Heart right ventricle (tissue), 16 donors: ENCODE measurements at regions not wholly inside any gene's neighbourhood (a gene's known extent, or its start where the extent isn't known, plus 50 kb on each side); places are given as distances from the start of the nearest gene placed in this dataset.

Experiments used
- ATAC-seq, 8 donors: fragments of 200-7000 bp; cut with Tn5 transposase; one replicate each; pipeline ENCODE4 v1.9.1; 2020; ENCODE audit warnings: mild to moderate bottlenecking in 8 of 8, moderate library complexity in 8 of 8, moderate number of reproducible peaks in 1 of 8
- DNase-seq, 2 donors: peaks; one replicate each; pipeline ENCODE4 v3.0.0-alpha.2; 2020
- H3K27ac ChIP-seq, 10 donors: fragments of 200-600 bp; sonication (generic) in 2 of 10; one replicate each; pipeline versions ENCODE4 v1.5.0 to v1.8.0; 2020 to 2022; ENCODE audit warnings: mild to moderate bottlenecking in 3 of 10
- H3K27me3 ChIP-seq, 7 donors: fragments of 200-600 bp; one replicate each; pipeline ENCODE4 v1.8.0; 2021 to 2022; ENCODE audit warnings: mild to moderate bottlenecking in 2 of 7
- H3K36me3 ChIP-seq, 9 donors: fragments of 200-600 bp; sonication (generic) in 1 of 9; one replicate each; pipeline versions ENCODE4 v1.5.0 to v1.8.0; 2020 to 2022; ENCODE audit warnings: mild to moderate bottlenecking in 2 of 9
- H3K4me1 ChIP-seq, 9 donors: fragments of 200-600 bp; sonication (generic) in 1 of 9; one replicate each; pipeline versions ENCODE4 v1.5.0 to v1.8.0; 2020 to 2022; ENCODE audit warnings: mild to moderate bottlenecking in 4 of 9
- H3K4me3 ChIP-seq, 10 donors: fragments of 200-600 bp; sonication (generic) in 2 of 10; one replicate each; pipeline versions ENCODE4 v1.5.0 to v1.8.0; 2020 to 2022; ENCODE audit warnings: mild to moderate bottlenecking in 7 of 10, moderate library complexity in 2 of 10
- H3K9me3 ChIP-seq, 11 donors: fragments of 200-600 bp in 10 of 11; sonication (generic) in 2 of 11; one replicate each; pipeline versions ENCODE4 v1.5.0 to v1.8.0; 2013 to 2022; ENCODE audit warnings: mild to moderate bottlenecking in 2 of 11, control low read depth in 1 of 11, moderate library complexity in 1 of 11
- WGBS, 2 donors: extraction: QIAGEN DNeasy Blood & Tissue Kit; methylation state at CpG; one replicate each; pipeline ENCODE4 v1.1.7; 2013; ENCODE audit warnings: inconsistent platforms in 1 of 2; 5-methylcytosine and 5-hydroxymethylcytosine counted together
- intact Hi-C, 10 donors: fragments of 100-400 bp; cut with DNase I; formaldehyde crosslinking; loops; one replicate each; pipeline versions ENCODE4 v1.11.1 to v1.14.2; 2022
- TF ChIP-seq, protein P1 (sequence below), 9 donors: fragments of 200-600 bp; sonication (generic) in 2 of 9; IDR thresholded peaks; one replicate each; pipeline versions ENCODE4 v1.5.0 to v1.8.0; 2021 to 2022; ENCODE audit warnings: antibody characterized with exemption in 9 of 9, mild to moderate bottlenecking in 5 of 9, moderate library complexity in 1 of 9
- donor health status: Arrhythmogenic right ventricular cardiomyopathy.
- donor health status: ischemic (EF 13 %, LVEDD 7.1; RV severe dilation, severe dysfunction).
- donor health status: healthy with polysubstance abuse.
- donor health status: DM: no; HTN: yes; CAD: no.
- donor health status: DM: no; HTN: no; CAD: no.
- donor health status: ischemic (EF 25% LVEDD 6.9; RV normal size, moderate dysfunction).
- donor health status: ischemic (EF 25% LVEDD 5.7; RV mildly dilated, moderate dysfunction).
- donor health status: healthy.
- donor health status: DM: yes; HTN: yes; CAD: no.
- donor health status: Ischemic cardiomyopathy.
- donor health status: ischemic (EF 35%, LVEDD 5.7; RV mildly dilated, moderate dysfunction).
- donor health status: nonischemic (EF 11% LVEDD 7.7; RV severe dilation, severe dysfunction).
- donor health status: DM: yes; HTN: yes; CAD: no.
- donor health status: PGD.
- donor health status: ischemic (EF 29% LVEDD 5.4; RV normal size, mild dysfunction).
- donor health status: nonischemic (EF 23%, LVEDD 6.1; RV moderate dilation, normal function).

DNA sequence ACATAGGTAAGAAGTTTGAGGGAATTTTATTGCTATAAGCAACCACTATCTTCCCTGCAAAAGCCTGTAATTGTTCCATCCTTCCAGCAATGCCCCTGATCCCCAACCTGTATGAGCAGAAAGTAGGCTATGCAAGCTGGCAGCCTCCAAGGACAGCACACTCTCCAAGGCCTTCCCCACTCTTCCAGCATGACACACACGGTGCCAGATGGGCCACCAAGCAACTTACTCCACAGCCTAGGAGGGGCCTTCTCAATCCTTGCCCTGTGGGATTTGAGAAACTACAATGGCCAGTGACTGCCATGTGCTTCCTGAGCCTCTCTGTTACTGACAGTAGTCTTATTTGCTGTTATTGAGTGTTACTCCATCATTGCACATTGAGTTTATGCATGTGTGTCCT is 137.5 kb downstream of the ACTR3 start:
- Histone ChIP-seq H3K4me1 (no peaks in the 10 kb centered on the region), H3K27ac (no peak overlapping the region), H3K27me3 (peaks cover 0 to 8% (median 0%) of the 10 kb centered on the region in 7 donors), H3K4me3 (no peak overlapping the region), H3K36me3 (no peaks in the 10 kb centered on the region), H3K9me3 (peaks cover 0 to 8% (median 0%) of the 10 kb centered on the region in 11 donors)
- intact Hi-C loops = no loop called here
- TF ChIP-seq, protein P1, sequence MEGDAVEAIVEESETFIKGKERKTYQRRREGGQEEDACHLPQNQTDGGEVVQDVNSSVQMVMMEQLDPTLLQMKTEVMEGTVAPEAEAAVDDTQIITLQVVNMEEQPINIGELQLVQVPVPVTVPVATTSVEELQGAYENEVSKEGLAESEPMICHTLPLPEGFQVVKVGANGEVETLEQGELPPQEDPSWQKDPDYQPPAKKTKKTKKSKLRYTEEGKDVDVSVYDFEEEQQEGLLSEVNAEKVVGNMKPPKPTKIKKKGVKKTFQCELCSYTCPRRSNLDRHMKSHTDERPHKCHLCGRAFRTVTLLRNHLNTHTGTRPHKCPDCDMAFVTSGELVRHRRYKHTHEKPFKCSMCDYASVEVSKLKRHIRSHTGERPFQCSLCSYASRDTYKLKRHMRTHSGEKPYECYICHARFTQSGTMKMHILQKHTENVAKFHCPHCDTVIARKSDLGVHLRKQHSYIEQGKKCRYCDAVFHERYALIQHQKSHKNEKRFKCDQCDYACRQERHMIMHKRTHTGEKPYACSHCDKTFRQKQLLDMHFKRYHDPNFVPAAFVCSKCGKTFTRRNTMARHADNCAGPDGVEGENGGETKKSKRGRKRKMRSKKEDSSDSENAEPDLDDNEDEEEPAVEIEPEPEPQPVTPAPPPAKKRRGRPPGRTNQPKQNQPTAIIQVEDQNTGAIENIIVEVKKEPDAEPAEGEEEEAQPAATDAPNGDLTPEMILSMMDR (IDR thresholded peaks at IDR 0.05) = no peak
- 48 to 71% methylated on average over 1 of the region's 1 CpG for WGBS, 2 donors
- no peak for DNase-seq
- ATAC-seq = no peak

DNA sequence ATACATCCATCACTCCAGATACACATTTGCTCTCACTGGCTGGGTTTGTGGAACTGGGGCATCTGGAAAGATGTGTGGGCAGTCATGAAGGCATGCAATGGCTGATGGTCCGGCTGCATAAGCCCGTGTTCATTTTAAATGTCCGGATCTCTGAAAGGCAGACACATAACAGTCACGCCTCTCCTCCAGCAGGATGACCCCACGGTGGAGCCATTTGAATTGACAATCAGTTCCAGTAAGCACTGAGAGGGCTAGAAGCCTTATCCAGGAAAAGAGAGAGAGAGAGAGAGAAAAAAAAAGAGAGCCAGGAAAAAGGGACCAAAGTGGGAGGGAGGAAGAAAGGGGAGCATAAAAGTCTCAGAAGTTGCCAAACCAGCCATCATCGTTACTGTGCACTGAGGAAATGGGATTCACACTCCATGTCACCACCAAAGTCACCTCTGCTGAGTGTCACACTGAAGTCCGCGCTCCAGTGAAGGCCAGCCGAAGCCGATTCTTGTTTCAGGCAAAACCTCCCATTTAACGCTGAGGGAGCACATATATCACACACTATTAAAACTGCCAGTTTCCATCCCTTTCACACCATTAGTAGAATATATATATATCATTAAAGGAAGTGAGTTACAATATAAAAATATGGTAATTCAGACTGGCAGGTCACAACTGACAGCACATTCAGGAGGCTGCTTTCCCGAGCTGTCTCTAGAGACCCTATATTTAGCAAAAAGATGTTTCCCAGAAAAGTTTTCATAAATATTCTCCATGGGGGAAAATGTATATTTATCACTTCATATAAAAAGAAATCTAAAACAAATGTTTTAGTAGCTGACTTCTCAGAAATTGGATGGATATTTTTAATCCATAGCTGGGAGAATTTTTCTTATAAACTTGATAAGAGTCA is 142.0 kb downstream of the ACTR3 start:
- intact Hi-C loops = no loop called here
- H3K4me3 ChIP-seq = no peak overlapping the region
- no peak for DNase-seq
- WGBS, 2 donors = 61 to 72% methylated on average over 12 of the region's 12 CpGs
- peaks cover 0 to 8% (median 0%) of the 10 kb centered on the region in 7 donors for H3K27me3 ChIP-seq
- ATAC-seq = no peak
- no peaks in the 10 kb centered on the region for H3K36me3 ChIP-seq
- TF ChIP-seq, protein P1 (IDR thresholded peaks at IDR 0.05) = no peak
- H3K9me3 ChIP-seq = peaks cover 0 to 10% (median 0%) of the 10 kb centered on the region in 11 donors
- no peak overlapping the region for H3K27ac ChIP-seq
- no peaks in the 10 kb centered on the region for H3K4me1 ChIP-seq

DNA sequence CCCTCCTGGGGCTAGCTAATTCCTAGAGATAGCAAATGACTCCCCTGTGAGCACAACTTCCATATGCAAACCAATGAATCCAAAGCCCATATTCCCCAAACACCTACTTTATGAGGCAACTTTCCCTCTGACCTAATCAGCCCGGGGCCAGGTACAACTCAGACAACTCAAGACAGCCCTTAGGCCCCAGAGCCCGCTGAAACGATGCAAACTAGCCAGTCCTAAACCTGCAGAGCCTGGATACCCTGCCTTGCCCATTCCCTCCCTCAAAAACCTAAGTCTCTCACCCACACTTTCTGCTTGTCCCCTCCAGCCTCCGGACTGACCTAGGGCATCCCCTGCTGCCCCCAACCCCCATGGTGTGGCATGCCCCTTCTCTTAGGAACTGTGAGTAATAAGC is 142.8 kb downstream of the ACTR3 start:
- Histone ChIP-seq H3K36me3 (no peaks in the 10 kb centered on the region), H3K9me3 (peaks cover 0 to 11% (median 0%) of the 10 kb centered on the region in 11 donors), H3K4me1 (no peaks in the 10 kb centered on the region), H3K27me3 (peaks cover 0 to 8% (median 0%) of the 10 kb centered on the region in 7 donors), H3K27ac (no peak overlapping the region), H3K4me3 (no peak overlapping the region)
- TF ChIP-seq, protein P1 (IDR thresholded peaks at IDR 0.05) = no peak
- WGBS, 2 donors = 48 to 50% methylated on average over 4 of the region's 4 CpGs
- ATAC-seq (no peak), DNase-seq (no peak)
- intact Hi-C loops = no loop called here

GRCh38 chr2:114034742-114035141 is 144.9 kb downstream of the ACTR3 start:
- TF ChIP-seq, protein P1 (IDR thresholded peaks at IDR 0.05) = no peak
- DNase-seq = no peak
- intact Hi-C loops = no loop called here
- Histone ChIP-seq H3K9me3 (peaks cover 0 to 5% (median 0%) of the 10 kb centered on the region in 11 donors), H3K27me3 (peaks cover 0 to 8% (median 0%) of the 10 kb centered on the region in 7 donors), H3K4me3 (no peak overlapping the region), H3K4me1 (no peaks in the 10 kb centered on the region), H3K27ac (no peak overlapping the region), H3K36me3 (no peaks in the 10 kb centered on the region)
- 23 to 42% methylated on average over 1 of the region's 1 CpG for WGBS, 2 donors
- ATAC-seq = no peak
